ENCODE measurements at regions not wholly inside any gene's neighbourhood (a gene's known extent, or its start where the extent isn't known, plus 50 kb on each side); places are given as distances from the start of the nearest gene placed in this dataset.

- no peak overlapping the region for H3K4me3 ChIP-seq (ENCODE audit: control insufficient read depth, low read depth, low read length)
- no peak for TF ChIP-seq CTCF (conservative IDR thresholded peaks at IDR 0.05; ENCODE audit: control insufficient read depth, insufficient read depth, low read depth, low read length)
- DNase-seq (ENCODE audit: low read depth): no peak
Measured at GRCh38 chr20:61104232-61104631, 147.8 kb upstream of the CDH4 start.

- TF ChIP-seq CTCF (conservative IDR thresholded peaks at IDR 0.05; ENCODE audit: control insufficient read depth, insufficient read depth, low read depth, low read length): no peak
- no peak overlapping the region for H3K4me3 ChIP-seq (ENCODE audit: control insufficient read depth, low read depth, low read length)
- no peak for DNase-seq (ENCODE audit: low read depth)
Measured at GRCh38 chr20:61105395-61105794, 146.7 kb upstream of the CDH4 start.

- DNase-seq (ENCODE audit: low read depth): no peak
- no peak for TF ChIP-seq CTCF (conservative IDR thresholded peaks at IDR 0.05; ENCODE audit: control insufficient read depth, insufficient read depth, low read depth, low read length)
- no peak overlapping the region for H3K4me3 ChIP-seq (ENCODE audit: control insufficient read depth, low read depth, low read length)
Measured at GRCh38 chr20:61106438-61106837, 145.6 kb upstream of the CDH4 start.

GRCh38 chr20:61109221-61109805 is 142.7 kb upstream of the CDH4 start:
- no peak for TF ChIP-seq CTCF (conservative IDR thresholded peaks at IDR 0.05; ENCODE audit: control insufficient read depth, insufficient read depth, low read depth, low read length)
- DNase-seq (ENCODE audit: low read depth): no peak
- H3K4me3 ChIP-seq (ENCODE audit: control insufficient read depth, low read depth, low read length): no peak overlapping the region

- DNase-seq (ENCODE audit: low read depth): no peak
- no peak overlapping the region for H3K4me3 ChIP-seq (ENCODE audit: control insufficient read depth, low read depth, low read length)
- no peak for TF ChIP-seq CTCF (conservative IDR thresholded peaks at IDR 0.05; ENCODE audit: control insufficient read depth, insufficient read depth, low read depth, low read length)
Measured at GRCh38 chr20:61112515-61112914, 139.5 kb upstream of the CDH4 start.

GRCh38 chr20:61113731-61114130 is 138.3 kb upstream of the CDH4 start:
- no peak for TF ChIP-seq CTCF (conservative IDR thresholded peaks at IDR 0.05; ENCODE audit: control insufficient read depth, insufficient read depth, low read depth, low read length)
- DNase-seq (ENCODE audit: low read depth): no peak
- no peak overlapping the region for H3K4me3 ChIP-seq (ENCODE audit: control insufficient read depth, low read depth, low read length)

Data from fibroblast of mammary gland (primary cell).